COLO829 (cell line): ENCODE measurements at regions not wholly inside any gene's neighbourhood (a gene's known extent, or its start where the extent isn't known, plus 50 kb on each side); places are given as distances from the start of the nearest gene placed in this dataset.
"Not testable (repeated sequence)": the region's sequence is repeated elsewhere in the genome, so short reads cannot be mapped to it uniquely, and the experiment has no call there.

Experiments
- DNase-seq: peaks from one replicate; pipeline ENCODE4 v3.0.0; 2012; ENCODE audit warnings: low spot score

DNA sequence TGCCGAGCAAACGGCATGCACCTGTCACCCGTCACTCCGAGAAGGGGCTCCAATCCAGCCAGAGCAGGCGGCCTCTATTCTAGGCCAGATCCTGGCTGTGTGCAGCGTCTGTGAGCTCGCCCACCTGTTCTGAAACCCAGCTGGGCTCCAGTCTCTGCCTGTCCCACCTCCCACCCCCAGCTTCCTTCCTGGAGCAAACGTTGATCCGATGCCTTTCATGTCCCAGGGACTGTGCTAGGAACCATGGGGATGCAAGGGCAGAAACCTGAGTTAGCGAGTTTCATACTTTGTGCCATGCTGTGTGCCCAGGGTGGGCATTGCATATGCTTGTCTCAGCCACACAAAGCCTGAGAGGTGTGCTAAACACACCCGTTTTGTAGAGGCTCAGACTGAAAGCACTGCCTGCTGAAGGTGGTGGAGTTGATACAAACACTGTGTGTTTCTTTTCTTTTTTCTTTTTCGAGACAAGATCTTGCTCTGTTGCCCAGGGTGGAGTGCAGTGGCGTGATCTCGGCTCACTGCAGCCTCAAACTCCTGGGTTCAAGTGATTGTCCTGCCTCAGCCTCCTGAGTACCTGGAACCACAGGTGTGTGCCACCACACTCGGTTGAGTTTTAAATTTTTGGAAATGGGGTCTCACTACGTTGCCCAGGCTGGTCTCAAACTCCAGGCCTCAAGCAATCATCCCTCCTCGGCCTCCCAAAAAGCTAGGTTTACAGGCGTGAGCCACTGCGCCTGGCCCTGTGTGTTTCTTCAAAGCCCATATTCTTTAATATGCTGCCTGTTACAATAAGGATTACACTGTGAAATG lies 84.1 kb upstream of the MED13L start:
- DNase-seq, result no peak

DNA sequence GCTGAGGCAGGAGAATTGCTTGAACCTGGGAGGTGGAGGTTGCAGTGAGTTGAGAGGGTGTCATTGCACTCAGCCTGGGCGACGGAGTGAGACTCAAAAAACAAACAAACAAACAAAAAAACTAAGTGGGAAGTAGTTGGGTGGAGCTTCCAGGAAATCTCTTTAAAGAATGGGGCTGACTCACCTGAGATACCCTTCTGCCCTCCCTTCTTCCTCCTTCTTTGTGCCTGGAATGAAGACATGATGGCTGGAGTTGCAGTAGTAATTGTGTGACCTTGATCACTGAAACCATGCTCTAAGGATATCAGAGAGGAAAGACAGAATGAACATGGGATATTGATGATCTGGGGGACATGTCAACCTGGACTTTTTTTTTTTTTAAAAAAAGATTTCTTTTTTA lies 87.6 kb upstream of the MED13L start:
- DNase-seq, result no peak

- no peak for DNase-seq
These were observed 88.3 kb upstream of the MED13L start for GRCh38 chr12:116365606-116366455.

DNA sequence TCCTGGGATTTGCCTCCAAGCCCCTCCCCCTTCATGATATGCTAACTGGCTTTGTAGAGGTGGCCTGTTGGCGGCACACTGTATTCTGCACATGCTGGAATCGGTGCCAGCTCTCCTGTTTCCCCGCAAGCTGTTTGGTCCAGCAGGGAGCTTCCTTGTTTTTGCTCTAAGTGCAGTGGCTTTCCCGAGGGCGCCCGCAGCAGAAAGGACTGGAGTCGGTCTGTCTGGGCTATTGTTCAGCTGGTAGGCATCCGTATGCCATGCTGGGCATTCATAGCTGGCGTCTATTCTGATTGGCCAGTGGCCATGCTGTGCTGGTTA lies 88.9 kb upstream of the MED13L start:
- no peak for DNase-seq

- no peak for DNase-seq
These were observed 89.3 kb upstream of the MED13L start for GRCh38 chr12:116366824-116367223.

DNA sequence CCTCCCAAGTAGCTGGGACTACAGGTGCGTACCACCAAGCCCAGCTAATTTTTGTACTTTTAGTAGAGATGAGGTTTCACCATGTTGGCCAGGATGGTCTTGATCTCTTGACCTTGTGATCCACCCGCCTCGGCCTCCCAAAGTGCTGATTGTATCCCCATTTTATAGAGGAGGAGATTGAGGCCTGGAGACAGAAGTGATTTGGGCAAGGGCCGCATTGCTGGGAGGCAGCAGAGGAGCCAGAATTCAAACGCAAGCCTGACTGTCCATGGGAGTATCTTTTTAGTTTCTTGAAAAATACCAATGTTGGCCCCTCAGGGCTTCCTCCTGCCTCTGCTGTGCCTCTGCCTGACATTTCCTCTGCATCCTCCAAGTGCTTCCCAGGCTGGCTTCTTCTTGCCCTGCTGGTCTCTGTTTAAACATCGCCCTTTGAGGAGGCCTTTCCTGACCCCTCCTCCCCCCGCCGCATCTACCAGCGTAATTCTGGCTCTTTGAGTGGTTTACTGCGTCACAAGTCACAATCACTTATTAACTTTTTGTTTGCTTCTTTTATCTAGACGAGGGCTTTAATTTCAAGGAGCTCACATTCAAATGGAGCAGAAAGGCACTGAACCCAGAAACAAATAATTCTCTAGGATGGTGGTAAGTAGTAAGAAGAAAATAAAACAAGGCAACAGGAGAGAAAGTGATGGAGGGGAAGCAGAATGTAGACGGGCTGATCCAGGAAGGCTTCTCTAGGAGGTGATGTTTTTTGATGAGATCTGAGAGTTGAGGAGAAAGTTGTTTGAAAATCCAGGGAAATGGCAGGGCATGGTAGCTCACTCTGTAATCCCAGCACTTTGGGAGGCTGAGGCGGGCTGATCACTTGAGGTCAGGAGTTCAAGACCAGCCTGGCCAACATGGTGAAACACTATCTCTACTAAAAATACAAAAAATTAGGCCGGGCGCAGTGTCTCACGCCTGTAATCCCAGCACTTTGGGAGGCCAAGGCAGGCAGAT lies 91.0 kb upstream of the MED13L start:
- DNase-seq, result no peak

DNA sequence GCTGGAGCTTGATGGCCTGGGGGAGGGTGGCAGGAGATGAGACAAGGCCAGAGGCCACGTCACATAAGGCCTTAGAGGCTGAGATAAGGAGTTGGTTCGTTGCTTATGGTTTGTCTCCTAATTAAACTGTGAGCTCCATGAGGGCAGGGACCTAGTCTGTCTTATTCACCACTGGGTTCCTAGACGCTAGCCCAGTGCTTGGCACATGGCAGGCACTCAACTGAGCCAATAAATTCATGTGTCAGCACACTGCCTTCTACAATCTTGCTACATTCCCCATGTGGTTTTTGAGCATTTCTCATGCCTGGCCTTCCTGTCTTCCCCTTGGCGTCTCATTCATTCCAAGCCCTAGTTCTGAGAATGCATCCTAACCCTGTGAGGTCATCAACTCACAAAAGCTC lies 92.5 kb upstream of the MED13L start:
- DNase-seq, result no peak

DNA sequence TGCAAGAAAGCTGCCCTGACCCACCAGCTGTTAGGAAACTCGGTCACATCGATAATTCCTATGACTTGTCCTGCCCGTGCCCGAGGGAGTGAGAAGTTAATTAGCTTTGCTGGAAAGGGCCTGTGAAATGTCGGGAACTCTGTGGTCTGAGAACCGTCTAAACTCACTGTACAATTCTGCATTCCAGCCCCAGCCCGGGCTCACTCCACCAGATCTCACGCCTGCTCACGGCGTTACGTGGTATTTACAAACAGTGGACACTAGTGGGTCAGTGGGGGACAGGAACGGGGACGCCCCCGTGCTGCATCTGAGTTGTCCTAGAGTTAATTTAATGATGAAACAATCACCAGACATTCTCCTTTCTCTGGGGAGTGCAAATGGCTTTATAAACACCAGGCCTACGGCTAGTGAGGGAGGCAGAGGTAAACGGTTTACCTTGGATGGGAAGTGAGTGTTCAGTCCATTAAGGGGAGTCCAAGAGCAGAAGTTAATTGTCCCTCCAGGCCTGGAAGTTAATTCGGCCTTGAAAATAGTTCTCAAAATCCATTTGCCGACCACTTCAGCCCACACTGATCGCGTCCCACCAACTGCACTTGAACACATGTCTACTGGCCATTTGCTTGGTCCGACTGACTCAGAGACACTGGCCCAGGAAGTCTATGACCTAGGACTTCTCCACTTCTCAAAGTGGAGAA lies 93.5 kb upstream of the MED13L start:
- no peak for DNase-seq

- DNase-seq, result no peak
These were observed 95.3 kb upstream of the MED13L start for GRCh38 chr12:116372815-116373214.

- DNase-seq, result no peak
These were observed 96.2 kb upstream of the MED13L start for GRCh38 chr12:116373572-116374206.

GRCh38 chr12:116374207-116374606 lies 96.7 kb upstream of the MED13L start:
- no peak for DNase-seq

DNA sequence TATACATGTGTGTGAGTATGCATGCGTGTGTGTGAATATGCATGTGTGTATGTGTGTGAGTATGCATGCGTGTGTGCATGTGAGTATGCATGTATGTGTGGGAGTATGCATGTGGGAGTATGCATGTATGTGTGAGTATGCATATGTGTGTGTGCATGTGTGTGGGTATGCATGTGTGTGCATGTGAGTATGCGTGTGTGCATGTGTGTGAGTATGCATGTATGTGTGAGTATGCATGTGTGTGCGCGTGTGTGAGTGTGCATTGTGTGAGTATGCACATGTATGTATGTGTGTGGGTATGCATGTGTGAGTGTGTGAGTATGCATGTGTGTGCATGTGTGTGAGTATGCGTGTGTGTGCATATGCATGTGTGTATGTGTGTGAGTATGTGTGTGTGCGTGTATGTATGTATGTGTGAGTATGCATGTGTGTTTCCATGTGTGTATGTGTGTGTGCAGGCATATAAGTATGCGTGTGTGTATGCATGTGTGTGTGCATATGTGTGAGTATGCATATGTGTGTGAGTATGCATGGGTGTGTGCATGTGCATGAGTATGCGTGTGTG lies 97.9 kb upstream of the MED13L start:
- no peak for DNase-seq

- no peak for DNase-seq
These were observed 99.1 kb upstream of the MED13L start for GRCh38 chr12:116376354-116377193.

- not testable (repeated sequence) for DNase-seq
These were observed 99.7 kb upstream of the MED13L start for GRCh38 chr12:116377194-116377571.

GRCh38 chr12:116378002-116378401 lies 100.5 kb upstream of the MED13L start:
- DNase-seq, result no peak

GRCh38 chr12:116380108-116380507 lies 102.6 kb upstream of the MED13L start:
- DNase-seq, result no peak

DNA sequence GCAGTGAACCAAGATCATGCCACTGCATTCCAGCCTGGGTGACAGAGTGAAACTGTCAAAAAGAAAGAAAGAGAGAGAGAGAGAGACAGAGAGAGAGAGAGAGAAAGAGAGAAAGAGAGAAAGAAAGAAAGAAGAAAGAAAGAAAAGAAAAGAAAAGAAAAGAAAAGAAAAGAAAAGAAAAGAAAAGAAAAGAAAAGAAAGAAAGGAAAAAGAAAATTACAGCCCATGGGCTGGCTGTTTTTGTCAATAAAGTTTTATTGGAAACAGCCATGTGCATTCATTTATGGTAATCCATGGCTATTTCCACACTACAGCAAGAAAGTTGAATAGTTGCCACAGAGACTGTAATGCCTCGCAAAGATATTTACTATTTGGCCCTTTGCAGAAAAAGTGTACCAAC lies 103.2 kb upstream of the MED13L start:
- DNase-seq, result not testable (repeated sequence)

- DNase-seq, result no peak
These were observed 103.8 kb upstream of the MED13L start for GRCh38 chr12:116381240-116381743.
